ENCODE measurements at regions not wholly inside any gene's neighbourhood (a gene's known extent, or its start where the extent isn't known, plus 50 kb on each side); places are given as distances from the start of the nearest gene placed in this dataset.

GRCh38 chr2:146814971-146815370 is 1029.9 kb upstream of the ACVR2A start:
- Histone ChIP-seq H3K9ac (ENCODE audit: low read length) (no peak overlapping the region), H2AFZ (ENCODE audit: insufficient read depth, low read depth, low read length, poor library complexity, severe bottlenecking) (no peak overlapping the region), H3K4me1 (ENCODE audit: control insufficient read depth in 2 of 2, insufficient read depth in 2 of 2, low read length in 2 of 2) (no peaks in the 10 kb centered on the region), H3K36me3 (replicated peaks in 1 of 2; ENCODE audit: control extremely low read depth in 1 of 2, control insufficient read depth in 1 of 2, extremely low read depth in 1 of 2, insufficient read depth in 2 of 2, low read length in 1 of 2) (no peaks in the 10 kb centered on the region), H3K4me2 (replicated peaks; ENCODE audit: low read depth, low read length, poor library complexity, severe bottlenecking) (no peak overlapping the region), H3K79me2 (ENCODE audit: control insufficient read depth, insufficient read depth, low read length) (no peaks in the 10 kb centered on the region), H3K27ac (ENCODE audit: low read length in 2 of 2) (no peak overlapping the region), H3K27me3 (replicated peaks in 1 of 4; ENCODE audit: control extremely low read depth in 1 of 4, control insufficient read depth in 3 of 4, insufficient read depth in 4 of 4, low read length in 3 of 4) (no peaks in the 10 kb centered on the region), H4K20me1 (ENCODE audit: control insufficient read depth, insufficient read depth, low read length, poor library complexity, severe bottlenecking) (no peaks in the 10 kb centered on the region), H3K9me3 (ENCODE audit: control extremely low read depth in 1 of 3, control insufficient read depth in 2 of 3, insufficient read depth in 1 of 3, low read length in 2 of 3) (no peaks in the 10 kb centered on the region), H3K4me3 (ENCODE audit: control extremely low read depth in 1 of 5, extremely low read depth in 1 of 5, insufficient read depth in 1 of 5, low read depth in 2 of 5, low read length in 4 of 5) (no peak overlapping the region)
- no CpG with 5 or more reads among the region's 1 CpG for WGBS (ENCODE audit: insufficient coverage)
- DNase-seq, result no peak
- CTCF ChIA-PET, result interaction anchor here (1.0 kb wide), 1 partner anchor 908 kb away, joined by 4 read pairs; no protein-coding TSS in a partner anchor
- Mint-ChIP-seq H3K4me1 (no peaks in the 10 kb centered on the region), H3K9me3 (ENCODE audit: insufficient read depth) (no peaks in the 10 kb centered on the region), H3K4me3 (no peak overlapping the region), H3K27me3 (no peaks in the 10 kb centered on the region), H3K27ac (no peak overlapping the region)
- no peak for ATAC-seq (ENCODE audit: low read depth)
- intact Hi-C loops (cut with micrococcal nuclease), result no loop called here
- POLR2A ChIA-PET, result no interaction called here
- no peak for TF ChIP-seq EZH2 (IDR thresholded peaks at IDR 0.05; ENCODE audit: borderline replicate concordance, insufficient read depth, low read depth, low read length, poor library complexity, severe bottlenecking)
- no peak for TF ChIP-seq CTCF (IDR thresholded peaks at IDR 0.05)

GRCh38 chr2:146807568-146808168 is 1037.2 kb upstream of the ACVR2A start:
- no peaks in the 10 kb centered on the region for H3K27me3 Mint-ChIP-seq
- Histone ChIP-seq H3K4me1 (ENCODE audit: control insufficient read depth in 2 of 2, insufficient read depth in 2 of 2, low read length in 2 of 2) (no peaks in the 10 kb centered on the region), H3K4me3 (ENCODE audit: control extremely low read depth in 1 of 5, extremely low read depth in 1 of 5, insufficient read depth in 1 of 5, low read depth in 2 of 5, low read length in 4 of 5) (no peak overlapping the region), H3K9ac (ENCODE audit: low read length) (no peak overlapping the region), H3K27me3 (replicated peaks in 1 of 4; ENCODE audit: control extremely low read depth in 1 of 4, control insufficient read depth in 3 of 4, insufficient read depth in 4 of 4, low read length in 3 of 4) (no peaks in the 10 kb centered on the region), H3K36me3 (replicated peaks in 1 of 2; ENCODE audit: control extremely low read depth in 1 of 2, control insufficient read depth in 1 of 2, extremely low read depth in 1 of 2, insufficient read depth in 2 of 2, low read length in 1 of 2) (no peaks in the 10 kb centered on the region), H4K20me1 (ENCODE audit: control insufficient read depth, insufficient read depth, low read length, poor library complexity, severe bottlenecking) (no peaks in the 10 kb centered on the region), H3K9me3 (ENCODE audit: control extremely low read depth in 1 of 3, control insufficient read depth in 2 of 3, insufficient read depth in 1 of 3, low read length in 2 of 3) (peaks cover 0 to 8% (median 0%) of the 10 kb centered on the region in 3 donors), H3K27ac (ENCODE audit: low read length in 2 of 2) (no peak overlapping the region), H3K79me2 (ENCODE audit: control insufficient read depth, insufficient read depth, low read length) (no peaks in the 10 kb centered on the region), H2AFZ (ENCODE audit: insufficient read depth, low read depth, low read length, poor library complexity, severe bottlenecking) (no peak overlapping the region), H3K4me2 (replicated peaks; ENCODE audit: low read depth, low read length, poor library complexity, severe bottlenecking) (no peak overlapping the region)
- WGBS (ENCODE audit: insufficient coverage), result 94% methylated on average over 14 of the region's 17 CpGs
- H3K27ac Mint-ChIP-seq, result no peak overlapping the region
- no peak overlapping the region for H3K4me3 Mint-ChIP-seq
- POLR2A ChIA-PET, result no interaction called here
- no peak for ATAC-seq (ENCODE audit: low read depth)
- DNase-seq, result no peak
- intact Hi-C loops (cut with micrococcal nuclease), result no loop called here
- TF ChIP-seq CTCF (IDR thresholded peaks at IDR 0.05), result no peak
- no peak for TF ChIP-seq EZH2 (IDR thresholded peaks at IDR 0.05; ENCODE audit: borderline replicate concordance, insufficient read depth, low read depth, low read length, poor library complexity, severe bottlenecking)
- no peaks in the 10 kb centered on the region for H3K4me1 Mint-ChIP-seq
- peaks cover 2% of the 10 kb centered on the region for H3K9me3 Mint-ChIP-seq (ENCODE audit: insufficient read depth)
- CTCF ChIA-PET, result no interaction called here
